Globus pallidus (tissue), 1 donor: ENCODE measurements at regions not wholly inside any gene's neighbourhood (a gene's known extent, or its start where the extent isn't known, plus 50 kb on each side); places are given as distances from the start of the nearest gene placed in this dataset.
"Not testable (repeated sequence)": the region's sequence is repeated elsewhere in the genome, so short reads cannot be mapped to it uniquely, and the experiment has no call there.

Experiments used
- DNase-seq: peaks from one replicate; pipeline ENCODE4 v3.0.0-alpha.2; 2015; ENCODE audit warnings: low spot score

DNA sequence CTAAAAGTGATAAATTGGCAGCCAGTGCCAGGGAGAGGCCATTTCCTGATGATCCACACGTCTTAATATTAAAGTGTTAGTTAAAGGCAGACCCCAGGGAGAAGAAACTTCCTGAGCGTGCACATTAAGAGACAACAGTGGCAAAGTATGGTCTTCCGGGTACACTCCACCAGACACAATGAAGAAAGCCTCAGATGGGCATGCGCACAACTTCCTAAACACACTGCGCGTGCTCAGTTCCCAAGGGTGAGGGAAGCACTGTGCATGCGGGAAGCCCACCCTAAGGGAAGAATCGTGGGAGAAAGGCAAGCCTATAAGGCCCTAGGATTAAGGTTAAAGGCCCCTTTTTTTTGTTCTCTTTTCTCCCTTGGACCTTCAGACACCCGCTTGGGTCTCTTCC, 140.7 kb upstream of the CDKN3 start:
- no peak for DNase-seq

GRCh38 chr14:54257424-54257823, 139.4 kb upstream of the CDKN3 start:
- DNase-seq: no peak

GRCh38 chr14:54258382-54258781, 138.4 kb upstream of the CDKN3 start:
- DNase-seq: no peak

- no peak for DNase-seq
These were observed 137.0 kb upstream of the CDKN3 start for GRCh38 chr14:54259821-54260220.

GRCh38 chr14:54261283-54261682, 135.5 kb upstream of the CDKN3 start:
- DNase-seq: no peak

GRCh38 chr14:54266616-54267015, 130.2 kb upstream of the CDKN3 start:
- not testable (repeated sequence) for DNase-seq

DNA sequence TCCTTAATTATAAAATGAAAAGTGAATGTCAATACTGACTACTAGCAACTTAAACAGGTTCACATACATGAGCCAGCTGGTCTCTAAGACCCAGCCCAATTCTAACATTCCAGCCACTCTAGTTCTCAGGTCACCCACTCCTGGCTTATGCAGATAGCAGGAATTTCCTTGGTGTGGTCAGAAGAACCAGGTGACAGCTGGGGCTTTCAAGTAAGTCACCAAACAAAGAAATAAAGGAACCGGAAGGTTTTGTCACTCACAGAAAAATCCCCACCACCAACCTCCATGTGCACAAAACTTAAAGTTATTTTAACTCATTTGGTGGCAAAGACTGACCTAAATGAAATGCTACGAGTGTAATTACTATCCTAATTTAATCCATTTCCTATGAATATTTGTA, 129.6 kb upstream of the CDKN3 start:
- no peak for DNase-seq

- no peak for DNase-seq
These were observed 120.6 kb upstream of the CDKN3 start for GRCh38 chr14:54275997-54276725.

DNA sequence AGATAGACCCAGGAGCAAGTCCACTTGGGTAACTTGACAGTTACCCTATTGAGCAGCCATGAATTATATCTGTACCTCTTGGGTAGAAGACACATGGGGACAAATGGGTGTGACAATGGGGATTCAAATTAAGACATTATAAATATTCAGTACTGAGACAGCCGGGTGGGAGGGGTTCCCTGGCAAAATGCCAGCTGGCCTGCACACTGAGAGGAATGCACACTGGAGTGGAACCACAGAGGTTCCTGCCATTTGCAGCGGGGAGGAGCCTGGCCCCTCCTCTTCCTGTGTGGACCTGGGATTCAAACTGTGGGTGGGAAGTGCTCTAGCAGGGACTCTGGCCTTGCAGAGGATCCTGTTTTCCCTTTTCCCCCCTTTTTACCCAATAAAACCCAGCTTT, 118.7 kb upstream of the CDKN3 start:
- no peak for DNase-seq

GRCh38 chr14:54278665-54279295, 118.0 kb upstream of the CDKN3 start:
- no peak for DNase-seq

DNA sequence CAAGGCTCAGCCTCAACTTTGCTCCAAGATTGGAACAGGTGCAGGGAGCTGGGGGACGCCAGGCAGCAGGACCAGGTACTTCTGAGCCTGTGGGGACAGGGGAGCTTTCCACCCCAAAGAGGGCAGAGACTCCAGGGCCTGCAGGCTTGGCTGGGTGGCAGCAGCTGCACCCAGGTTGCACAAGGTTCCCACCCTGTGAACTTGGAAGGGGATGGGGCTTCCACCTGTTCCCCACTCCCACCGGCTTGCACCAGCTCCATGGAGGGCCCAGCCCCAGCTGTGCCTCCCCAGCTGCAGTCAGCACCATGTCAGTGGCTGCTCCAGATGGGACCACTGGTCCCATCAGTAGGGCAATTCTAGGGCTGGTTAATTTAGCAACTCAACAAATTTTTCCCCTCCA, 114.0 kb upstream of the CDKN3 start:
- DNase-seq: no peak

GRCh38 chr14:54285030-54285429, 111.8 kb upstream of the CDKN3 start:
- DNase-seq: no peak

GRCh38 chr14:54291491-54292191, 105.2 kb upstream of the CDKN3 start:
- no peak for DNase-seq

DNA sequence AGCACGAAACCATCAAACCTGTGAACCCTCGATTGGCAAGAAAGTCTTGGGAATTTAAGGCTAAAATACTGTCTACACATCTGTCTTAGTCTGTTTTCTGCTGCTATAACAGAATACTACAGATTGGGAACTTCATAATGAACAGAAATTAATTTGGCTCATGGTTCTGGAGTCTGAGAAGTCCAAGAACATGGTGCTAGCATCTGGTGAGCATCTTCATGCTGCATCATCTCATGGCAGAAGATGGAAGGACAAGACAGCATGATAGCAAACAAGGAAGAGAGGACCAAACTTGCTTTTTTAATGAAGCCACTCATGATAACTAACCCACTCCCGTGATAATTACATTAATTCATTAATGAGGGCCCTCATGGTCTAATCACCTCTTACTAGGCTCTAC, 102.0 kb upstream of the CDKN3 start:
- DNase-seq: no peak

GRCh38 chr14:54299410-54300363, 97.1 kb upstream of the CDKN3 start:
- no peak for DNase-seq

DNA sequence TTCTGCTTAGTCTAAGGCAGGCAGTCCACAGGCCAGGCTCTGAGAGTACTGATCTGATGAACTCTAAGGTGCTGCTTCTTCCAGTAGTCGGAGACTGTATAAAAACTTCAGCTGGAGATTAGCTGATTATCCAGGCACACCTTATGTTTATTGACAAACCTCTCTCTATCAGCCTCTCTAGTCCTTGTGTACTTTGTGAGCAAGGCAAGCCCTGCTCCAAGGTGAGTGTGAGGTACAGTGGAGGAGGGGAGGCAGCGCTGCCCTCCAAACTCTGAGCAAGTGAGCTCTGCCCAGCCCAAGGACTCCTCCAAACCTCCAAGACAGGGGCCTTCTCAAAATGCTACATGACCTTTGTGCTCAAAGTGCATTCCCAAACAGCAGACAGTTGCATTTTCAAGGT, 95.9 kb upstream of the CDKN3 start:
- no peak for DNase-seq

DNA sequence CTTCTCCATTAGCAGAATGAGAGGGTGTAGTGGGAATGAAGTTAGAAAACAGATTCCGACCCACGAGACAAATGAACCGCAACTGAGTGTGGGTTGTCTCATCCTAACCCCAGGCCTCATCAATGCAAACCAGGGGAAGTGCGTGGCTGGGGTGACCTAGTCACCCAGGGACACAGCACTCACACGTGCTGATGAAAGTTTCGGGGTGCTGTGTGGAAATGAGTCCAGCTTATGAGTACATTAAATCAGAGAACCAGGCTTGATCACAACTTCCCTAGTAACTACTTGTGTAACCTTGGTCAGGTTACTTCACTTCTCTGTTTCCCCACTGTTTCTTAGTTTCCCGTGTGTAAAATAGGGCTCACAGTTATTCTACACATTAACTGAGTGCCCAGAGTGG, 95.4 kb upstream of the CDKN3 start:
- DNase-seq: no peak

GRCh38 chr14:54306806-54307205, 90.0 kb upstream of the CDKN3 start:
- DNase-seq: no peak

DNA sequence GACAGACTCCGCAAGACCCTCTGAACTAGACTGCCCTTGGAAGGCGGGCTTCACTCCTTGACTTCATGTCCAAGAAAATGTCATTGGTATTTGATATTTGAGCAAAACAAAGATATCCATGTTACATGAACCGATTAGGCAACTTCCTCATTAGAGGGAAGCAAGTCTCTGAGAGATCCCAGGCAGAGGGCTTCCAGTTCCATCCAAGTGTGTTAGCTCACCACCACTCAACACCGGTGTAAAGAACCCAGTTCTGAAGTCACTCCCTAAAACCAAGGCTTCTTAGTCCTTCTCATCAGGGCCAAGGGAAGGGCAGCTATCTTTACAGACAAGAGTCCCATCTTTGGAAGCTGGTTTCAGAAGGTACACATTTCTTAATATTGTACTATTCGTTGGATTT, 87.2 kb upstream of the CDKN3 start:
- no peak for DNase-seq

DNA sequence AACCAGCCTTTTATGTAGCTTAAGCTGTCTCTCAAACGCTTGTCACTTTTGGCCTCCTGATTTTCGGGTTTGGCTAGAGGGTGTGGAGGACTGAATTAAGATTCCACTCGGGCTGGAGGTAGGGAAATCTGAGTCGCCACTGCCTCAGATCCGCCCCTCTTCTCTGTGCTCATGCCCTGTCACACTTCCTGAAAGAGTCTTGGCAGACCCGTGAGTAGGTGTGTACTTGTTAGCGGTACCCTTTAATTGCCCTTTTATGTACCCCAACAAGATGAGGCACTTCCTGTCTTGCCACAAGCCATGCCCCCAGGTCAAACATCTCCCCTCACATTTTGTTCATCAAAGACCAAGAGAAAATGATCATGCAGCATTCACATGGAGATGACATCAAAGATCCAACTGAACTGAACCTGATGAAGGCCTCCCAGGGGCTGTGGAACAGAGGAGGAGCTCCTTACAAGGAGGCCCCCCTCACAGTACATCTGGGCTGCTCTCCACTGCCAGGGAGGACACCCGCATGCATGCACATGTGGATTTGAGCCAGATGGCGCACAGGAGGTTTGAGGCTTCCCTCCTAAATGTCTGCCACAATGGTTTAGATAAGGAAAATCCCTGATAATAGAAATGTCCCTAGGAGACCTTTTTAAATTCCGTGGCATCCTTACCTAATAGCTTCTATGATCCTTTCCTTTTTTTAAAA, 86.5 kb upstream of the CDKN3 start:
- DNase-seq: no peak

GRCh38 chr14:54310851-54311228, 86.0 kb upstream of the CDKN3 start:
- no peak for DNase-seq
